Testis (tissue), 2 donors: ENCODE measurements at regions not wholly inside any gene's neighbourhood (a gene's known extent, or its start where the extent isn't known, plus 50 kb on each side); places are given as distances from the start of the nearest gene placed in this dataset.

Experiments used
- DNase-seq: peaks from one replicate; pipeline ENCODE4 v3.0.0-alpha.2; 2019
- H3K27ac ChIP-seq, 2 donors: fragments of 200-600 bp; sonication (generic); one replicate each; pipeline ENCODE4 v1.5.1; 2019
- H3K27me3 ChIP-seq: fragments of 200-600 bp; sonication (generic); one replicate; pipeline ENCODE4 v1.5.1; 2019
- H3K36me3 ChIP-seq: fragments of 200-600 bp; sonication (generic); one replicate; pipeline ENCODE4 v1.5.1; 2017; ENCODE audit warnings: low read depth; ENCODE audit errors: missing control alignments
- H3K4me1 ChIP-seq: fragments of 200-600 bp; sonication (generic); one replicate; pipeline ENCODE4 v1.5.1; 2019
- H3K4me3 ChIP-seq, 2 donors: fragments of 200-600 bp; sonication (generic); one replicate each; pipeline ENCODE4 v1.5.1; 2017 to 2019
- H3K9me3 ChIP-seq: fragments of 200-600 bp; sonication (generic); one replicate; pipeline ENCODE4 v1.5.1; 2017
- POLR2A ChIP-seq: fragments of 450-650 bp; IDR thresholded peaks from one replicate; pipeline ENCODE4 v1.6.1; 2017; ENCODE audit warnings: antibody characterized with exemption, mild to moderate bottlenecking, moderate library complexity
- WGBS, 2 donors: methylation state at CpG; one replicate each; pipeline ENCODE4 v1.1.5; 2018; 5-methylcytosine and 5-hydroxymethylcytosine counted together
- intact Hi-C: fragments of 100-400 bp; cut with DNase I; formaldehyde crosslinking; loops from one replicate; pipeline ENCODE4 v1.15.1; 2023; ENCODE audit warnings: low total_unique reads
- TF ChIP-seq, protein P1 (sequence below), 3 experiments: fragments of 450-650 bp in 2 of 3; fragments of 200-600 bp in 1 of 3; sonication (generic) in 1 of 3; IDR thresholded peaks; one replicate each; pipeline ENCODE4 v1.5.1; 2016 to 2019; ENCODE audit warnings: antibody characterized with exemption in 3 of 3, mild to moderate bottlenecking in 2 of 3, moderate library complexity in 1 of 3

DNA sequence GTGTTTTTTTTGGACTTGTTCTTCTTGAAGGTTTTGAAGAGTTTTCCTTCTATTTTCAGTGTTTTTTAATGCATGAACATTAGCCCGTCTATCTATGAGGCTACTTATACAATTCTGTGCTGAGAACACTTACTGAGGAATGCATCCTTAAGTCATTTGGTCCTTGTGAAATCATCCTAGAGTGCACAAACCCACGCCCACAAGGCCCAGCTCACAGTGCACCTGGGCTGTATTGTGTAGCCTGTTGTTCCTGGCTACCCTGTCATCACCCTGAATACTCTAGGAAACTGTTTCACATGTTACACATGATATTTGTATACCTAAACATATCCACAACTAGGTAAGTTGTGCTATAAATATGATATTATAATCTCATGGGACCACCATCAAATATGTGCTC lies 1226.7 kb downstream of the NLGN4Y start:
- no peaks in the 10 kb centered on the region for H3K4me1 ChIP-seq
- H3K9me3 ChIP-seq: no peaks in the 10 kb centered on the region
- no peaks in the 10 kb centered on the region for H3K36me3 ChIP-seq
- TF ChIP-seq, protein P1, sequence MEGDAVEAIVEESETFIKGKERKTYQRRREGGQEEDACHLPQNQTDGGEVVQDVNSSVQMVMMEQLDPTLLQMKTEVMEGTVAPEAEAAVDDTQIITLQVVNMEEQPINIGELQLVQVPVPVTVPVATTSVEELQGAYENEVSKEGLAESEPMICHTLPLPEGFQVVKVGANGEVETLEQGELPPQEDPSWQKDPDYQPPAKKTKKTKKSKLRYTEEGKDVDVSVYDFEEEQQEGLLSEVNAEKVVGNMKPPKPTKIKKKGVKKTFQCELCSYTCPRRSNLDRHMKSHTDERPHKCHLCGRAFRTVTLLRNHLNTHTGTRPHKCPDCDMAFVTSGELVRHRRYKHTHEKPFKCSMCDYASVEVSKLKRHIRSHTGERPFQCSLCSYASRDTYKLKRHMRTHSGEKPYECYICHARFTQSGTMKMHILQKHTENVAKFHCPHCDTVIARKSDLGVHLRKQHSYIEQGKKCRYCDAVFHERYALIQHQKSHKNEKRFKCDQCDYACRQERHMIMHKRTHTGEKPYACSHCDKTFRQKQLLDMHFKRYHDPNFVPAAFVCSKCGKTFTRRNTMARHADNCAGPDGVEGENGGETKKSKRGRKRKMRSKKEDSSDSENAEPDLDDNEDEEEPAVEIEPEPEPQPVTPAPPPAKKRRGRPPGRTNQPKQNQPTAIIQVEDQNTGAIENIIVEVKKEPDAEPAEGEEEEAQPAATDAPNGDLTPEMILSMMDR (IDR thresholded peaks at IDR 0.05): no peak
- no peak for TF ChIP-seq POLR2A
- WGBS, 2 donors: 77 to 85% methylated on average over 1 to 2 of the region's 2 CpGs
- no peak for DNase-seq
- no peak overlapping the region for H3K4me3 ChIP-seq
- intact Hi-C loops: no loop called here
- no peak overlapping the region for H3K27ac ChIP-seq
- no peaks in the 10 kb centered on the region for H3K27me3 ChIP-seq

DNA sequence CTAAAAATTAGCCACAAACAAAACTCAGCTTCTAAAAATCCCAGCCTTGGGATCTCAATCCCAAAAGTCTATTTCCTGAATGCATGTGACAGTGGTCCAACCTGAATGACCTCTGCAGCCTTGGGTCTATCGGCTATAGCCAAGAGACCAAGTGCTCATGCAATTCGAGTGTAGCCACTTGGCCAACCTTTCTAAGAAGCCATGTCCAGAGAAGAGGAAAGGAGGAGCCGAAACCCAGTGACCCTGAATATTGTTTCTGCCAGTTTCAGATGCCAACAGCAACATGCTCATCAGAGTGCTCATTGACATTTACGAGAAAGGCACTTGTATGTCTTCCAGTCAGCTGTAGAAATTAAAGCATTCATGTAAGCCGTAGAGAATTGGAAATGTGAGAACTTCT lies 1231.9 kb downstream of the NLGN4Y start:
- no peak for DNase-seq
- whole genome bisulfite sequencing, 2 donors: 63 to 75% methylated on average over 2 to 5 of the region's 5 CpGs
- H3K27me3 ChIP-seq: no peaks in the 10 kb centered on the region
- no peaks in the 10 kb centered on the region for H3K9me3 ChIP-seq
- intact Hi-C loops: no loop called here
- H3K36me3 ChIP-seq: no peaks in the 10 kb centered on the region
- no peak overlapping the region for H3K4me3 ChIP-seq
- no peaks in the 10 kb centered on the region for H3K4me1 ChIP-seq
- TF ChIP-seq POLR2A: no peak
- TF ChIP-seq, protein P1 (IDR thresholded peaks at IDR 0.05): no peak
- H3K27ac ChIP-seq: no peak overlapping the region

DNA sequence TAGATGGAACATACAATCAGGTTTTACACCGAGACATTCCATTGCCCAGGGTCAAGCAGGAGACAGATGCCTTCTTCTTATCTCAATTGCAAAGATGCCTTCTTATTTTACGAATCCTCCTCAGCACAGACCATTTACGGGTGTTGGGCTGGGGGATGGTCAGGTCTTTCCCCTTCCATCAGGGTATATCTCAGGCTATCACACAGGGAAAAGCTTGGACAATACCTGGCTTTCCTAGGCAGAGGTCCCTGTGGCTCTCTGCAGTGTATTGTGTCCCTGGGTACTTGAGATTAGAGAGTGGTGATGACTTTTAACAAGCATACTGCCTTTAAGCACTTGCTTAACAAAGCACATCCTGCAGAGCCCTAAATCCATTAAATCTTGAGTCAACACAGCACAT lies 1249.2 kb downstream of the NLGN4Y start:
- Histone ChIP-seq H3K4me3 (no peak overlapping the region), H3K4me1 (no peaks in the 10 kb centered on the region), H3K27me3 (no peaks in the 10 kb centered on the region), H3K36me3 (no peaks in the 10 kb centered on the region), H3K27ac (no peak overlapping the region), H3K9me3 (no peaks in the 10 kb centered on the region)
- no peak for DNase-seq
- TF ChIP-seq, protein P1 (IDR thresholded peaks at IDR 0.05): no peak
- TF ChIP-seq POLR2A: no peak
- intact Hi-C loops: no loop called here
- WGBS, 2 donors: 39% methylated on average over 3 of the region's 3 CpGs; no CpG with 5 or more reads in 1 of the 2 donors

DNA sequence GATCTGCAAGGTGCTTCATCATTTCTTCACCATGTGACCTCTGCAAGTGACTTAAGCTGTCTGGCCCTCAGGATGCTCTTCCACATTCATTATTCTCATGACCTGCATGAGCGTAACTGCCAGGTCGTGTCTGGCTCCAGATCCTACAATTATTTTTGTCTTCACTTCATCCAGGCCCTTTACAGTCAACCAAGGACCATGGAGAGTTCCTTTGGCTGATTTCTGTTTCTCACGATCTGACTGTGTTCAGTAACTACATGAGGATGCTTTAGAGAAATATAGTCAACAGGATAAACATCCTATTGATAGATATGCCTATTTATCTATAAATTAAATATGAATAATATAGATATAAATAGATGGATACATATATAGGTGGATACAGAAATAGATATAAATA lies 1251.6 kb downstream of the NLGN4Y start:
- Histone ChIP-seq H3K27me3 (no peaks in the 10 kb centered on the region), H3K4me3 (no peak overlapping the region), H3K9me3 (no peaks in the 10 kb centered on the region), H3K36me3 (no peaks in the 10 kb centered on the region), H3K4me1 (no peaks in the 10 kb centered on the region), H3K27ac (no peak overlapping the region)
- intact Hi-C loops: no loop called here
- no peak for DNase-seq
- TF ChIP-seq, protein P1 (IDR thresholded peaks at IDR 0.05): no peak
- no peak for TF ChIP-seq POLR2A
- WGBS, 2 donors: 43 to 48% methylated on average over 3 of the region's 3 CpGs

DNA sequence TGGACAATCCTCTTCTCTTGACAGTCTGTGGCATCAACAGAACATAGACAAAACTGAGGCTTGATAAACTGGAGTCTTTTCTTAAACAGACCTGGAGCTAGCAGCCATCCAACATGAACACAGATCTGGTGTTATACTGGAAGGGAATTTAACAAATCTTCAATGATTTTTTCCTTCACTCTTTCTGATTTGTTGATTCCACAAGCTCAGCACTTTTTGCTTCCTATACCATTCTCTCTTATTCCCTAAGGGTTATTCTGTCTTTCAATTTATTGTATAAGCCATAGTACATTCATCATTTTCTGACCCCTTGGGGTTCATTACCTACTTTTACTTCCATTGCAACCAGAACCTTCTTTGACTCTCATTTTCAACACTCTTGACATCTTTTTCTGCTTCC lies 1255.6 kb downstream of the NLGN4Y start:
- Histone ChIP-seq H3K4me1 (no peaks in the 10 kb centered on the region), H3K4me3 (no peak overlapping the region), H3K27me3 (no peaks in the 10 kb centered on the region), H3K9me3 (no peaks in the 10 kb centered on the region), H3K36me3 (no peaks in the 10 kb centered on the region), H3K27ac (no peak overlapping the region)
- no peak for DNase-seq
- intact Hi-C loops: no loop called here
- no peak for TF ChIP-seq POLR2A
- TF ChIP-seq, protein P1 (IDR thresholded peaks at IDR 0.05): no peak
